ENCODE measurements at regions not wholly inside any gene's neighbourhood (a gene's known extent, or its start where the extent isn't known, plus 50 kb on each side); places are given as distances from the start of the nearest gene placed in this dataset.

DNA sequence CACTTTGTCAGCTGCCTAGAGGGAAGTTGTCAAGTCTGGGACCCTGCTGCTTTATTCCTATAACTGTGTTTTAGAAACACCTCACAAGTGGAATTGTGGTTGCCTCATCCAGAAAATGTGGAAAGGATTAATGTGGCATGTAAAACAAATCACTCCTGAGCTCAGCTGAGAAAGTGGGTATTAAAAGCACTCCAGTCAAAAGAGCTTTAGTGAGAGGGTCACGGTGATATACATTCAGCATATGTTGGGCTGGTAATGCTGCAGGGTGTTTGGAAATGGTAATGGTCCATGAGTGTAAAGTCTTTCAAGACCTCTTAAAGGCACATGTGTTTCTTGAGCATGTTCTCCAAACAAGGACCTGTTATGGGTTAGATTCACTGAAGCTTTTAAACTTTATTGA, 318.2 kb upstream of the MEOX2 start:
- TF ChIP-seq, protein P1, sequence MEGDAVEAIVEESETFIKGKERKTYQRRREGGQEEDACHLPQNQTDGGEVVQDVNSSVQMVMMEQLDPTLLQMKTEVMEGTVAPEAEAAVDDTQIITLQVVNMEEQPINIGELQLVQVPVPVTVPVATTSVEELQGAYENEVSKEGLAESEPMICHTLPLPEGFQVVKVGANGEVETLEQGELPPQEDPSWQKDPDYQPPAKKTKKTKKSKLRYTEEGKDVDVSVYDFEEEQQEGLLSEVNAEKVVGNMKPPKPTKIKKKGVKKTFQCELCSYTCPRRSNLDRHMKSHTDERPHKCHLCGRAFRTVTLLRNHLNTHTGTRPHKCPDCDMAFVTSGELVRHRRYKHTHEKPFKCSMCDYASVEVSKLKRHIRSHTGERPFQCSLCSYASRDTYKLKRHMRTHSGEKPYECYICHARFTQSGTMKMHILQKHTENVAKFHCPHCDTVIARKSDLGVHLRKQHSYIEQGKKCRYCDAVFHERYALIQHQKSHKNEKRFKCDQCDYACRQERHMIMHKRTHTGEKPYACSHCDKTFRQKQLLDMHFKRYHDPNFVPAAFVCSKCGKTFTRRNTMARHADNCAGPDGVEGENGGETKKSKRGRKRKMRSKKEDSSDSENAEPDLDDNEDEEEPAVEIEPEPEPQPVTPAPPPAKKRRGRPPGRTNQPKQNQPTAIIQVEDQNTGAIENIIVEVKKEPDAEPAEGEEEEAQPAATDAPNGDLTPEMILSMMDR (conservative IDR thresholded peaks at IDR 0.05 in 1 of 2, IDR thresholded peaks at IDR 0.05 in 1 of 2; ENCODE audit: extremely low read depth in 1 of 2, insufficient read depth in 1 of 2, low read depth in 1 of 2, low read length in 2 of 2): no peak
- TF ChIP-seq EZH2 (IDR thresholded peaks at IDR 0.05; ENCODE audit: borderline replicate concordance, low read length): no peak
